ENCODE measurements at regions not wholly inside any gene's neighbourhood (a gene's known extent, or its start where the extent isn't known, plus 50 kb on each side); places are given as distances from the start of the nearest gene placed in this dataset.

GRCh38 chrX:38970074-38970473 lies 168.8 kb downstream of the MID1IP1 start:
- TF ChIP-seq CTCF (conservative IDR thresholded peaks at IDR 0.05; ENCODE audit: low read depth, low read length): no peak
- H3K4me3 ChIP-seq (ENCODE audit: low read depth, low read length): no peak overlapping the region
- no peak for DNase-seq (ENCODE audit: low read depth)

DNA sequence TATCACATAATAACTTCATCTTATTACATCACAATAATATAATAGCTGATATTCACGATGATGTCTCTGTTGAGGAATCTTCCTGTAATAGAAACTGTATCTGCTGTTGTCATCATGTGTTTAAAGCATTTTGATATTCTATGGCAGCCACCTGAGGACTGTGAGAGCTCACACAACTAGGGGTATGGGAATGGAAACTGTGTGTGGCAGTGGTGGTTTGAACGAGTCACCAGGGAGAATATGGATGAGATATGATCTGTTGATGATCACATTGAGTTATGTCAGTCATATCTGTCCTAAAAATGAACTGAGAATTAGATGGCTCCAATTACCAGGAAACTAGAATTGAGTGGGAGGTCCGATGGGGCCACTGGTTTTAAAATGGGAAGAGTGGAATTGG lies 169.6 kb downstream of the MID1IP1 start:
- TF ChIP-seq CTCF (conservative IDR thresholded peaks at IDR 0.05; ENCODE audit: low read depth, low read length): no peak
- no peak for DNase-seq (ENCODE audit: low read depth)
- no peak overlapping the region for H3K4me3 ChIP-seq (ENCODE audit: low read depth, low read length)

GRCh38 chrX:38973322-38973721 lies 172.1 kb downstream of the MID1IP1 start:
- H3K4me3 ChIP-seq (ENCODE audit: low read depth, low read length): no peak overlapping the region
- no peak for TF ChIP-seq CTCF (conservative IDR thresholded peaks at IDR 0.05; ENCODE audit: low read depth, low read length)
- DNase-seq (ENCODE audit: low read depth): peak; percentile 9

GRCh38 chrX:38974542-38974941 lies 173.3 kb downstream of the MID1IP1 start:
- H3K4me3 ChIP-seq (ENCODE audit: low read depth, low read length): no peak overlapping the region
- DNase-seq (ENCODE audit: low read depth): no peak
- no peak for TF ChIP-seq CTCF (conservative IDR thresholded peaks at IDR 0.05; ENCODE audit: low read depth, low read length)

GRCh38 chrX:38975368-38975942 lies 174.2 kb downstream of the MID1IP1 start:
- no peak overlapping the region for H3K4me3 ChIP-seq (ENCODE audit: low read depth, low read length)
- DNase-seq (ENCODE audit: low read depth): peak; percentile 7
- TF ChIP-seq CTCF (conservative IDR thresholded peaks at IDR 0.05; ENCODE audit: low read depth, low read length): no peak

GRCh38 chrX:38982370-38982769 lies 181.1 kb downstream of the MID1IP1 start:
- H3K4me3 ChIP-seq (ENCODE audit: low read depth, low read length): no peak overlapping the region
- no peak for TF ChIP-seq CTCF (conservative IDR thresholded peaks at IDR 0.05; ENCODE audit: low read depth, low read length)
- DNase-seq (ENCODE audit: low read depth): no peak

- DNase-seq (ENCODE audit: low read depth): no peak
- no peak overlapping the region for H3K4me3 ChIP-seq (ENCODE audit: low read depth, low read length)
- TF ChIP-seq CTCF (conservative IDR thresholded peaks at IDR 0.05; ENCODE audit: low read depth, low read length): no peak
Observed at GRCh38 chrX:38982843-38983242, 181.6 kb downstream of the MID1IP1 start.

Data from choroid plexus epithelial cell (primary cell).